ENCODE measurements at regions not wholly inside any gene's neighbourhood (a gene's known extent, or its start where the extent isn't known, plus 50 kb on each side); places are given as distances from the start of the nearest gene placed in this dataset.

- peaks cover 0 to 2% of the 10 kb centered on the region in 2 donors for H3K36me3 Mint-ChIP-seq (ENCODE audit: insufficient read depth in 2 of 2)
- H3K27me3 Mint-ChIP-seq (ENCODE audit: low read depth): no peaks in the 10 kb centered on the region
- no peak overlapping the region for H3K4me3 Mint-ChIP-seq
- H3K9me3 Mint-ChIP-seq: peaks cover 8 to 11% of the 10 kb centered on the region in 2 donors
- no peaks in the 10 kb centered on the region for H3K4me1 Mint-ChIP-seq (ENCODE audit: low read depth)
- no peak overlapping the region for H3K27ac Mint-ChIP-seq
- DNase-seq: no peak
- ATAC-seq (replicated peaks in 1 of 2): no peak
Observed at GRCh38 chr13:56850852-56851251, 289.9 kb upstream of the PRR20A start.

DNA sequence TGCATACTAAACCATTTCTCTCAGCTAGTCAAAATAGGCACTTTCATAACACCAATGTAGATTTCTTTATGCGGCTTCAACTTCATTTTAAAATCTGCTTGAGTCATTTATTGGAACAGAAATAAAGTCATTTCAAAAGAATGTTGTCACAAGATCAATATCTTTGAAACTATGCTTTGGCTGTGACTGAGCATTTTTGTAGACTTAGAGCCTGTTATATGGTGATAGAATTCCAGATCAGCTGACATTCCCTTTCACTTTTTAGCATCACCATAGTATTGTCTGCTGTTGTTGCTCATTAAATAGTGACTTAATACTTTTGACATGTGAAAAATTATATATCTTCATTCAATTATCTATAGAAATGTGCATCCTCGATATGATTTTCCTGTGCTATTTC lies 279.2 kb upstream of the PRR20A start:
- Mint-ChIP-seq H3K27ac (no peak overlapping the region), H3K9me3 (peaks cover 6 to 13% of the 10 kb centered on the region in 2 donors), H3K4me3 (no peak overlapping the region), H3K4me1 (ENCODE audit: low read depth) (no peaks in the 10 kb centered on the region), H3K27me3 (ENCODE audit: low read depth) (no peaks in the 10 kb centered on the region), H3K36me3 (ENCODE audit: insufficient read depth in 2 of 2) (no peaks in the 10 kb centered on the region)
- no peak for DNase-seq
- no peak for ATAC-seq (replicated peaks in 1 of 2)

DNA sequence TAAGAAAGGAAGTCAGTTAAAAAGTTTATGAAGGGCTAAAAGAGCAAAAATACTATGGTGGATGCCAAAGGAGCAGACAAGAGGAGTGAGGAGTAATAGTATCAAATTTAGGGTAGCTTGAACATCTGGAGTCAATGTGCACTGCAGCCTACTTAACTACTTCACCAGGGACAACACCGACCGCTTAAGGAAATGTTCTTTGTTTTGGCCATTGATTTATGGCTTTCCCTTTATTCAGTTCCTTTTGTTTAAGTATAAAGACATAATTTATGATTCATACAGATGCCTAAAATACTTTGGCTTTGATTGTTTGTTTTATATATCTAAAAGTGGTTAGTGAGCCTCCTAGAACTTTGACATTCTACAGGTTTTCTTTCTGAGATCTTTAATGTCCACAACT lies 276.3 kb upstream of the PRR20A start:
- no peak for ATAC-seq (replicated peaks in 1 of 2)
- Mint-ChIP-seq H3K9me3 (peaks cover 9 to 12% of the 10 kb centered on the region in 2 donors), H3K27ac (no peak overlapping the region), H3K27me3 (ENCODE audit: low read depth) (no peaks in the 10 kb centered on the region), H3K4me3 (no peak overlapping the region), H3K36me3 (ENCODE audit: insufficient read depth in 2 of 2) (no peaks in the 10 kb centered on the region), H3K4me1 (ENCODE audit: low read depth) (no peaks in the 10 kb centered on the region)
- DNase-seq: no peak

GRCh38 chr13:56865416-56865815 lies 275.3 kb upstream of the PRR20A start:
- Mint-ChIP-seq H3K27me3 (ENCODE audit: low read depth) (no peaks in the 10 kb centered on the region), H3K36me3 (ENCODE audit: insufficient read depth in 2 of 2) (no peaks in the 10 kb centered on the region), H3K4me1 (ENCODE audit: low read depth) (no peaks in the 10 kb centered on the region), H3K9me3 (peaks cover 9 to 14% of the 10 kb centered on the region in 2 donors), H3K4me3 (no peak overlapping the region), H3K27ac (no peak overlapping the region)
- ATAC-seq (replicated peaks in 1 of 2): no peak
- DNase-seq: no peak

DNA sequence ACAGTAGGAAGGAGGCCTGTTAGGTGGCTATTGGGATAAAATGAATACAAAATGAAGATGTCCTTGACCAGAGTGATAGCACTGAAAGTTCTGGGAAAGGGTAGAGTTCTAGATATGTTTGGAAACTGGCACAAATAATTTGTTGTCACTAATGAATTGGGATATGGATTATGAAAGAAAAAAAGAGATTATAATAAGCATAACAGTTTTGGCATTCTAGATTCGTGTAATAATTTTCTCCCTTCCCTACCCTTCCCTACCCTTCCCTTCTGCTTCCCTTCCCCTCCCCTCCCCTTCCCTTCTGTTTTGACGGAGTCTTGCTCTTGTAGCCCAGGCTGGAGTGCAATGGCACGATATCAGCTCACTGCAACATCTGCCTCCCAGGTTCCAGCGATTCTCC lies 271.0 kb upstream of the PRR20A start:
- H3K36me3 Mint-ChIP-seq (ENCODE audit: insufficient read depth in 2 of 2): no peaks in the 10 kb centered on the region
- no peak overlapping the region for H3K4me3 Mint-ChIP-seq
- no peak for DNase-seq
- H3K27ac Mint-ChIP-seq: no peak overlapping the region
- H3K9me3 Mint-ChIP-seq: peaks cover 2 to 5% of the 10 kb centered on the region in 2 donors
- H3K27me3 Mint-ChIP-seq (ENCODE audit: low read depth): no peaks in the 10 kb centered on the region
- ATAC-seq (replicated peaks in 1 of 2): no peak
- H3K4me1 Mint-ChIP-seq (ENCODE audit: low read depth): no peaks in the 10 kb centered on the region

GRCh38 chr13:56886398-56886797 lies 254.3 kb upstream of the PRR20A start:
- Mint-ChIP-seq H3K27me3 (ENCODE audit: low read depth) (no peaks in the 10 kb centered on the region), H3K27ac (no peak overlapping the region), H3K9me3 (peaks cover 6 to 13% of the 10 kb centered on the region in 2 donors), H3K36me3 (ENCODE audit: insufficient read depth in 2 of 2) (no peaks in the 10 kb centered on the region), H3K4me1 (ENCODE audit: low read depth) (no peaks in the 10 kb centered on the region), H3K4me3 (no peak overlapping the region)
- no peak for ATAC-seq (replicated peaks in 1 of 2)
- DNase-seq: no peak

DNA sequence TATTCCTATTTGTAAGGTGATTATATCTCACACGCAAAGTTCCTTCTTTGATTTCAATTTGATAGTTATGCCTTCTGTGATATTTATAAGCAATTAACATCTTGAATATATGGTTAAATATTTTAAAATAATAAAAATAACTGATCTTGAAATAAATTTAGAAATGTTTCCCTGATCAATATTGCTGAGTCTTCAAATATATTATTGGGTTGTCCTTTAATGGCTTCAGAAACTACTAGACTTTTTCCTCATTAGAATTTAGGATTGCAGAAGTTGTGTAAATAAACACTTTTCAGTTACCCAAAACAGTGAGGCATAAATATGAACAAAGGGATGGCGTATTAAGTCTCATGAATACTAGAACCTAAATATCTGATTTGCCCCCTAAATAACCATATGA lies 252.3 kb upstream of the PRR20A start:
- ATAC-seq (replicated peaks in 1 of 2) (no peak), DNase-seq (no peak)
- peaks cover 0 to 2% of the 10 kb centered on the region in 2 donors for H3K36me3 Mint-ChIP-seq (ENCODE audit: insufficient read depth in 2 of 2)
- no peaks in the 10 kb centered on the region for H3K4me1 Mint-ChIP-seq (ENCODE audit: low read depth)
- no peaks in the 10 kb centered on the region for H3K27me3 Mint-ChIP-seq (ENCODE audit: low read depth)
- peaks cover under 1 to 8% of the 10 kb centered on the region in 2 donors for H3K9me3 Mint-ChIP-seq
- no peak overlapping the region for H3K4me3 Mint-ChIP-seq
- H3K27ac Mint-ChIP-seq: no peak overlapping the region

- Mint-ChIP-seq H3K9me3 (peaks cover 0 to 6% of the 10 kb centered on the region in 2 donors), H3K36me3 (ENCODE audit: insufficient read depth in 2 of 2) (peaks cover 0 to 2% of the 10 kb centered on the region in 2 donors), H3K4me1 (ENCODE audit: low read depth) (no peaks in the 10 kb centered on the region), H3K27ac (no peak overlapping the region), H3K4me3 (no peak overlapping the region), H3K27me3 (ENCODE audit: low read depth) (no peaks in the 10 kb centered on the region)
- ATAC-seq (replicated peaks in 1 of 2) (no peak), DNase-seq (no peak)
Observed at GRCh38 chr13:56893843-56894242, 246.9 kb upstream of the PRR20A start.

- no peak overlapping the region for H3K27ac Mint-ChIP-seq
- H3K4me3 Mint-ChIP-seq: no peak overlapping the region
- H3K27me3 Mint-ChIP-seq (ENCODE audit: low read depth): no peaks in the 10 kb centered on the region
- H3K4me1 Mint-ChIP-seq (ENCODE audit: low read depth): no peaks in the 10 kb centered on the region
- no peak for DNase-seq
- ATAC-seq (replicated peaks in 1 of 2): no peak
- no peaks in the 10 kb centered on the region for H3K36me3 Mint-ChIP-seq (ENCODE audit: insufficient read depth in 2 of 2)
- peaks cover 0 to 2% of the 10 kb centered on the region in 2 donors for H3K9me3 Mint-ChIP-seq
Observed at GRCh38 chr13:56900549-56901279, 240.0 kb upstream of the PRR20A start.

DNA sequence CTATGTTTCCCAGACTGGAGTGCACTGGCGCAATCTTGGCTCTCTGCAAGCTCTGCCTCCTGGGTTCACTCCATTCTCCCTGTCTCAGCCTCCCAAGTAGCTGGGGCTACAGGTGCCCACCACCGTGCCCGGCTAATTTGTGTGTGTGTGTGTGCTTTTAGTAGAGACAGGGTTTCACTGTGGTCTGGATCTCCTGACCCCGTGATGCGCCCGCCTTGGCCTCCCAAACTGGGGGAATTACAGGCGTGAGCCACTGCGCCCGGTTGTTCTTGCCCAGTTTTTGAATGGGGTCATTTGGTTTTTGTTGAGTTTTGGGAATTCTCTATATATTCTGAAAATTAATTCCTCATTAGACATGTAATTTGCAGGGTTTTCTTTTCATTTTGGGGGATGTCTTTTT lies 238.4 kb upstream of the PRR20A start:
- Mint-ChIP-seq H3K4me1 (ENCODE audit: low read depth) (no peaks in the 10 kb centered on the region), H3K27ac (no peak overlapping the region), H3K27me3 (ENCODE audit: low read depth) (no peaks in the 10 kb centered on the region), H3K9me3 (peaks cover 0 to 2% of the 10 kb centered on the region in 2 donors), H3K36me3 (ENCODE audit: insufficient read depth in 2 of 2) (no peaks in the 10 kb centered on the region), H3K4me3 (no peak overlapping the region)
- ATAC-seq (replicated peaks in 1 of 2) (no peak), DNase-seq (no peak)

DNA sequence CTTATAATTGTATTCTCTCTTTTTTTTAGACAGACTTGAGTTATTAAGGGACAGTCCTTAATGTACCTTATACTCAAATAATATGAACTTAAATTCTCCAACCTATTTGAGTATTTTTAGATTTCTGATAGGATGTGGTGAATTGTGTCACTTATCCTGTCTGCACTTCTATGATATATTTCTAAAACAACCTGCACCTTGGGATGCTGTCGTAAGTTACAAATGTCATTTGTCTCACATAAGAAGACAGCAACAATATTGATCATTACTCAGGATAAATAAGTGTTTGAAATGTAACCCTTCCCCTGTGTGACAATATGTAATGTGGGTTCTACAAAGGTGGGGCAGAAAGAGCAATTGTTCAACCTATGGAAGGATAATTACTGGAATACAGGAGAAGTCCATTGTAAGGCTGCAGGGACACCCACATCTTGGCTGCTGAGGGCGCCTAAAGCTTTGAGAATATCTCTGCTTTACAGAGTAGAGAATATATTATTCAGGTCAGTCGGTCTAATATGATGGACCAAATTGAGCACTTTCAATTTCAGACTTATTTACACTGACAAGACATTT lies 236.9 kb upstream of the PRR20A start:
- H3K27ac Mint-ChIP-seq: no peak overlapping the region
- no peaks in the 10 kb centered on the region for H3K36me3 Mint-ChIP-seq (ENCODE audit: insufficient read depth in 2 of 2)

GRCh38 chr13:56906909-56907308 lies 233.8 kb upstream of the PRR20A start:
- DNase-seq (no peak), ATAC-seq (replicated peaks in 1 of 2) (no peak)
- peaks cover 0 to 6% of the 10 kb centered on the region in 2 donors for H3K9me3 Mint-ChIP-seq
- no peaks in the 10 kb centered on the region for H3K27me3 Mint-ChIP-seq (ENCODE audit: low read depth)
- H3K27ac Mint-ChIP-seq: no peak overlapping the region
- no peaks in the 10 kb centered on the region for H3K36me3 Mint-ChIP-seq (ENCODE audit: insufficient read depth in 2 of 2)
- no peak overlapping the region for H3K4me3 Mint-ChIP-seq
- H3K4me1 Mint-ChIP-seq (ENCODE audit: low read depth): no peaks in the 10 kb centered on the region

More for the DNA sequence above, 236.9 kb upstream of the PRR20A start:
- H3K4me1 Mint-ChIP-seq (ENCODE audit: low read depth): no peaks in the 10 kb centered on the region
- DNase-seq: no peak
- ATAC-seq (replicated peaks in 1 of 2): no peak
- H3K27me3 Mint-ChIP-seq (ENCODE audit: low read depth): no peaks in the 10 kb centered on the region
- no peak overlapping the region for H3K4me3 Mint-ChIP-seq
- peaks cover 2 to 6% of the 10 kb centered on the region in 2 donors for H3K9me3 Mint-ChIP-seq

GRCh38 chr13:56907766-56908165 lies 233.0 kb upstream of the PRR20A start:
- no peak for ATAC-seq (replicated peaks in 1 of 2)
- H3K36me3 Mint-ChIP-seq (ENCODE audit: insufficient read depth in 2 of 2): no peaks in the 10 kb centered on the region

More at GRCh38 chr13:56907766-56908165, 233.0 kb upstream of the PRR20A start:
- no peak overlapping the region for H3K27ac Mint-ChIP-seq
- no peak for DNase-seq
- no peaks in the 10 kb centered on the region for H3K4me1 Mint-ChIP-seq (ENCODE audit: low read depth)
- no peak overlapping the region for H3K4me3 Mint-ChIP-seq
- H3K9me3 Mint-ChIP-seq: peaks cover 3 to 9% of the 10 kb centered on the region in 2 donors
- H3K27me3 Mint-ChIP-seq (ENCODE audit: low read depth): no peaks in the 10 kb centered on the region
